ENCODE measurements at regions not wholly inside any gene's neighbourhood (a gene's known extent, or its start where the extent isn't known, plus 50 kb on each side); places are given as distances from the start of the nearest gene placed in this dataset.
"Not testable (repeated sequence)": the region's sequence is repeated elsewhere in the genome, so short reads cannot be mapped to it uniquely, and the experiment has no call there.

- DNase-seq = no peak
These were observed 347.5 kb upstream of the TNRC6C start for GRCh38 chr17:77610972-77611521.

GRCh38 chr17:77611791-77612502 lies 346.6 kb upstream of the TNRC6C start:
- no peak for DNase-seq

GRCh38 chr17:77613218-77613617 lies 345.3 kb upstream of the TNRC6C start:
- DNase-seq = no peak

GRCh38 chr17:77613627-77614026 lies 344.9 kb upstream of the TNRC6C start:
- DNase-seq = no peak

GRCh38 chr17:77615703-77616253 lies 342.7 kb upstream of the TNRC6C start:
- no peak for DNase-seq

GRCh38 chr17:77616254-77616731 lies 342.2 kb upstream of the TNRC6C start:
- no peak for DNase-seq

- DNase-seq = no peak
These were observed 341.0 kb upstream of the TNRC6C start for GRCh38 chr17:77617516-77617915.

- DNase-seq = no peak
These were observed 340.3 kb upstream of the TNRC6C start for GRCh38 chr17:77618173-77618572.

GRCh38 chr17:77618731-77619130 lies 339.8 kb upstream of the TNRC6C start:
- DNase-seq = no peak

GRCh38 chr17:77619326-77619725 lies 339.2 kb upstream of the TNRC6C start:
- no peak for DNase-seq

GRCh38 chr17:77619851-77620250 lies 338.7 kb upstream of the TNRC6C start:
- DNase-seq = no peak

- no peak for DNase-seq
These were observed 338.2 kb upstream of the TNRC6C start for GRCh38 chr17:77620282-77620681.

- not testable (repeated sequence) for DNase-seq
These were observed 336.4 kb upstream of the TNRC6C start for GRCh38 chr17:77622084-77622483.

GRCh38 chr17:77622647-77623046 lies 335.9 kb upstream of the TNRC6C start:
- no peak for DNase-seq

- DNase-seq = not testable (repeated sequence)
These were observed 335.2 kb upstream of the TNRC6C start for GRCh38 chr17:77623321-77623720.

- no peak for DNase-seq
These were observed 330.5 kb upstream of the TNRC6C start for GRCh38 chr17:77628035-77628434.

GRCh38 chr17:77629284-77629683 lies 329.2 kb upstream of the TNRC6C start:
- DNase-seq = not testable (repeated sequence)

GRCh38 chr17:77631307-77631706 lies 327.2 kb upstream of the TNRC6C start:
- DNase-seq = no peak

- no peak for DNase-seq
These were observed 325.9 kb upstream of the TNRC6C start for GRCh38 chr17:77632619-77633018.

GRCh38 chr17:77634710-77635109 lies 323.8 kb upstream of the TNRC6C start:
- no peak for DNase-seq

- no peak for DNase-seq
These were observed 323.3 kb upstream of the TNRC6C start for GRCh38 chr17:77635176-77635575.

- not testable (repeated sequence) for DNase-seq
These were observed 322.7 kb upstream of the TNRC6C start for GRCh38 chr17:77635785-77636184.

- no peak for DNase-seq
These were observed 321.4 kb upstream of the TNRC6C start for GRCh38 chr17:77636835-77637817.
